Keratinocyte (primary cell): ENCODE measurements at regions not wholly inside any gene's neighbourhood (a gene's known extent, or its start where the extent isn't known, plus 50 kb on each side); places are given as distances from the start of the nearest gene placed in this dataset.

ENCODE experiments used
- DNase-seq: peaks from one replicate; pipeline ENCODE4 v3.0.0-alpha.2; 2011; ENCODE audit warnings: low read depth, missing footprints, low spot score
- FAIRE-seq: peaks from 2 replicates; lab custom pipeline; 2011; peaks lifted over from hg19 to GRCh38; lab: Jason Lieb, UNC
- H2AFZ ChIP-seq: 2 replicates; pipeline ENCODE4 v1.6.0; 2012; ENCODE audit warnings: low read length, control low read depth, inconsistent platforms; ENCODE audit not compliant: control insufficient read depth
- H3K27ac ChIP-seq: 2 replicates; pipeline ENCODE4 v1.5.1; 2011; ENCODE audit warnings: low read length; ENCODE audit not compliant: control insufficient read depth, insufficient read depth
- H3K27me3 ChIP-seq: 3 replicates; pipeline ENCODE4 v1.6.0; 2011; ENCODE audit warnings: low read length; ENCODE audit not compliant: control insufficient read depth, insufficient read depth; ENCODE audit errors: extremely low read depth
- H3K36me3 ChIP-seq, 2 experiments: 2 replicates in 1 of 2; 3 replicates in 1 of 2; pipeline ENCODE4 v1.5.1; 2011; ENCODE audit warnings: low read length in 2 of 2, mild to moderate bottlenecking in 1 of 2; ENCODE audit not compliant: control insufficient read depth in 2 of 2, insufficient read depth in 2 of 2; ENCODE audit errors: extremely low read depth in 1 of 2
- H3K4me1 ChIP-seq: 3 replicates; pipeline ENCODE4 v1.5.1; 2011; ENCODE audit warnings: low read length; ENCODE audit not compliant: control insufficient read depth, insufficient read depth; ENCODE audit errors: extremely low read depth
- H3K4me2 ChIP-seq: 3 replicates; pipeline ENCODE4 v1.6.0; 2011; ENCODE audit warnings: low read depth, low read length; ENCODE audit not compliant: control insufficient read depth, insufficient read depth; ENCODE audit errors: extremely low read depth
- H3K4me3 ChIP-seq, 3 experiments: fragments of 200-600 bp in 1 of 3; sonication (generic) in 1 of 3; 2 replicates in 2 of 3; 3 replicates in 1 of 3; pipeline ENCODE4 v1.5.1; 2011 to 2016; ENCODE audit warnings: low read length in 3 of 3, mild to moderate bottlenecking in 3 of 3, control low read depth in 2 of 3, inconsistent platforms in 1 of 3, low read depth in 1 of 3, mixed read lengths in 1 of 3, mixed run types in 1 of 3, moderate library complexity in 1 of 3; ENCODE audit not compliant: control insufficient read depth in 2 of 3, insufficient read depth in 2 of 3; ENCODE audit errors: extremely low read depth in 1 of 3
- H3K79me2 ChIP-seq: 2 replicates; pipeline ENCODE4 v1.6.0; 2012; ENCODE audit warnings: low read length; ENCODE audit not compliant: control insufficient read depth, insufficient read depth
- H3K9ac ChIP-seq: 3 replicates; pipeline ENCODE4 v1.6.0; 2011; ENCODE audit warnings: low read length; ENCODE audit not compliant: control insufficient read depth, insufficient read depth; ENCODE audit errors: extremely low read depth
- H3K9me1 ChIP-seq: 3 replicates; pipeline ENCODE4 v1.6.0; 2011; ENCODE audit warnings: low read length; ENCODE audit not compliant: control insufficient read depth, insufficient read depth; ENCODE audit errors: extremely low read depth
- H3K9me3 ChIP-seq: 2 replicates; pipeline ENCODE4 v1.5.1; 2012; ENCODE audit warnings: low read depth, low read length; ENCODE audit not compliant: control insufficient read depth
- H4K20me1 ChIP-seq: 3 replicates; pipeline ENCODE4 v1.6.0; 2011; ENCODE audit warnings: low read length; ENCODE audit not compliant: control insufficient read depth, insufficient read depth; ENCODE audit errors: extremely low read depth
- CTCF ChIP-seq, 3 experiments: IDR thresholded peaks in 1 of 3; conservative IDR thresholded peaks in 1 of 3; optimal IDR thresholded peaks in 1 of 3; 2 replicates in 2 of 3; 3 replicates in 1 of 3; pipeline versions ENCODE3 to v1.5.1; 2011; ENCODE audit warnings: low read length in 3 of 3, mild to moderate bottlenecking in 3 of 3, moderate library complexity in 2 of 3, control low read depth in 1 of 3, inconsistent platforms in 1 of 3; ENCODE audit not compliant: insufficient read depth in 2 of 3; ENCODE audit errors: extremely low read depth in 1 of 3
- EZH2 ChIP-seq: IDR thresholded peaks from one replicate; pipeline ENCODE4 v1.6.1; 2012; ENCODE audit warnings: inconsistent platforms, mild to moderate bottlenecking, low read length, moderate library complexity
- dilution Hi-C: fragments of 300-500 bp; cut with MboI; formaldehyde crosslinking; loops from one replicate; pipeline ENCODE4 v1.7.0; 2020; ENCODE audit warnings: low sequenced_read_pairs; ENCODE audit not compliant: extremely low pct_ligation_motif_present

- no peak overlapping the region for H3K4me2 ChIP-seq
- H3K27me3 ChIP-seq, result no peaks in the 10 kb centered on the region
- H3K4me3 ChIP-seq, result no peak overlapping the region
- no peaks in the 10 kb centered on the region for H3K4me1 ChIP-seq
- H2AFZ ChIP-seq, result no peak overlapping the region
- TF ChIP-seq CTCF (optimal IDR thresholded peaks at IDR 0.05 in 1 of 3, IDR thresholded peaks at IDR 0.05 in 1 of 3, conservative IDR thresholded peaks at IDR 0.05 in 1 of 3; ENCODE audit: extremely low read depth in 1 of 3, insufficient read depth in 2 of 3, low read length in 3 of 3) (no peak), EZH2 (no peak)
- H3K9me3 ChIP-seq, result no peaks in the 10 kb centered on the region
- FAIRE-seq (no peak), DNase-seq (no peak)
- H3K9me1 ChIP-seq, result no peaks in the 10 kb centered on the region
- H3K79me2 ChIP-seq, result no peaks in the 10 kb centered on the region
- dilution Hi-C loops, result no loop called here
- H3K36me3 ChIP-seq, result no peaks in the 10 kb centered on the region
- no peak overlapping the region for H3K9ac ChIP-seq
- no peak overlapping the region for H3K27ac ChIP-seq
- no peaks in the 10 kb centered on the region for H4K20me1 ChIP-seq
Measured at GRCh38 chr12:19946550-19946949, 421.8 kb upstream of the PDE3A start.

GRCh38 chr12:19947344-19947743, 421.0 kb upstream of the PDE3A start:
- no peak for DNase-seq
- H3K4me2 ChIP-seq, result no peak overlapping the region
- no peak for TF ChIP-seq EZH2
- no peaks in the 10 kb centered on the region for H3K27me3 ChIP-seq
- H3K79me2 ChIP-seq, result no peaks in the 10 kb centered on the region
- dilution Hi-C loops, result no loop called here
- H3K36me3 ChIP-seq, result no peaks in the 10 kb centered on the region
- no peak overlapping the region for H3K4me3 ChIP-seq
- no peaks in the 10 kb centered on the region for H3K9me3 ChIP-seq
- no peaks in the 10 kb centered on the region for H3K4me1 ChIP-seq
- H4K20me1 ChIP-seq, result no peaks in the 10 kb centered on the region
- no peak for FAIRE-seq
- H3K9ac ChIP-seq, result no peak overlapping the region
- H3K27ac ChIP-seq, result no peak overlapping the region
- no peaks in the 10 kb centered on the region for H3K9me1 ChIP-seq
- H2AFZ ChIP-seq, result no peak overlapping the region

DNA sequence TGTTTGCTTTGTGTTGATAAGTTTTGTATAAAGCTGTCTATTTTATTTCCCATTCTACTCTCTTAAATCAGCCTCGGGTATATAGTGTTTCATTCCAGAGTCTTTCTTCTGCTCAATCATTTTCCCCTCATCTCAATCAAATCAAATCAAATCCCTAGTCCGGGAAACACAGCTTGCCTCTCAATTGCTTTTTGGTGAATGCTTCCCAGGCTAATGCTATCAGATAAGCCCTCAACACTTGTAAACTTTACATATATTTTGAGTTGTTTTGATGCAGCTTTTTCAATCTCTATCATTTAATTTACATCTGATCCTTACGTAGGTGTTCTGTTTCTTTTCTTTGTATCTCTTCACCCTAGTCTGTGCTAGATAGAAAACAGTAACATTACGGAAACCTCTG, 416.7 kb upstream of the PDE3A start:
- no peak overlapping the region for H3K4me2 ChIP-seq
- H3K36me3 ChIP-seq, result no peaks in the 10 kb centered on the region
- H3K4me1 ChIP-seq, result no peaks in the 10 kb centered on the region
- no peaks in the 10 kb centered on the region for H3K79me2 ChIP-seq
- H4K20me1 ChIP-seq, result no peaks in the 10 kb centered on the region
- no peaks in the 10 kb centered on the region for H3K9me1 ChIP-seq
- no peaks in the 10 kb centered on the region for H3K9me3 ChIP-seq
- H3K27me3 ChIP-seq, result no peaks in the 10 kb centered on the region
- DNase-seq, result no peak
- no peak overlapping the region for H3K9ac ChIP-seq
- H3K4me3 ChIP-seq, result no peak overlapping the region
- TF ChIP-seq EZH2, result no peak
- TF ChIP-seq CTCF (optimal IDR thresholded peaks at IDR 0.05 in 1 of 3, IDR thresholded peaks at IDR 0.05 in 1 of 3, conservative IDR thresholded peaks at IDR 0.05 in 1 of 3; ENCODE audit: extremely low read depth in 1 of 3, insufficient read depth in 2 of 3, low read length in 3 of 3), result no peak
- no peak for FAIRE-seq
- dilution Hi-C loops, result no loop called here
- H3K27ac ChIP-seq, result no peak overlapping the region
- H2AFZ ChIP-seq, result no peak overlapping the region
